Upper lobe of left lung (tissue), 4 donors: ENCODE measurements at regions not wholly inside any gene's neighbourhood (a gene's known extent, or its start where the extent isn't known, plus 50 kb on each side); places are given as distances from the start of the nearest gene placed in this dataset.
A peak's percentile ranks its signal among the peaks of the same experiment; 100 is the strongest.

Source experiments
- EP300 ChIP-seq, 4 donors: sonication (generic); formaldehyde crosslinking; IDR thresholded peaks; one replicate each; pipeline ENCODE4 v1.5.1; 2017; ENCODE audit warnings: antibody characterized with exemption in 4 of 4, control low read depth in 2 of 4
- POLR2A ChIP-seq, 4 donors: fragments of 450-650 bp; IDR thresholded peaks; one replicate each; pipeline ENCODE4 v1.5.1; 2016 to 2017; ENCODE audit warnings: antibody characterized with exemption in 4 of 4, mild to moderate bottlenecking in 2 of 4
- POLR2AphosphoS5 ChIP-seq, 2 donors: sonication (generic); formaldehyde crosslinking; IDR thresholded peaks; one replicate each; pipeline ENCODE4 v1.5.1; 2017; ENCODE audit warnings: antibody characterized with exemption in 2 of 2
- TF ChIP-seq, protein P1 (sequence below), 6 experiments: fragments of 450-650 bp in 4 of 6; fragments of 200-600 bp in 2 of 6; sonication (generic) in 2 of 6; IDR thresholded peaks; one replicate each; pipeline ENCODE4 v1.5.1; 2016 to 2019; ENCODE audit warnings: antibody characterized with exemption in 6 of 6

GRCh38 chr1:25148673-25149300 is 83.5 kb downstream of the SYF2 start:
- TF ChIP-seq POLR2AphosphoS5 (IDR thresholded peaks at IDR 0.05) (no peak), POLR2A (IDR thresholded peaks at IDR 0.05) (no peak), EP300 (IDR thresholded peaks at IDR 0.05) (no peak)
- TF ChIP-seq, protein P1, sequence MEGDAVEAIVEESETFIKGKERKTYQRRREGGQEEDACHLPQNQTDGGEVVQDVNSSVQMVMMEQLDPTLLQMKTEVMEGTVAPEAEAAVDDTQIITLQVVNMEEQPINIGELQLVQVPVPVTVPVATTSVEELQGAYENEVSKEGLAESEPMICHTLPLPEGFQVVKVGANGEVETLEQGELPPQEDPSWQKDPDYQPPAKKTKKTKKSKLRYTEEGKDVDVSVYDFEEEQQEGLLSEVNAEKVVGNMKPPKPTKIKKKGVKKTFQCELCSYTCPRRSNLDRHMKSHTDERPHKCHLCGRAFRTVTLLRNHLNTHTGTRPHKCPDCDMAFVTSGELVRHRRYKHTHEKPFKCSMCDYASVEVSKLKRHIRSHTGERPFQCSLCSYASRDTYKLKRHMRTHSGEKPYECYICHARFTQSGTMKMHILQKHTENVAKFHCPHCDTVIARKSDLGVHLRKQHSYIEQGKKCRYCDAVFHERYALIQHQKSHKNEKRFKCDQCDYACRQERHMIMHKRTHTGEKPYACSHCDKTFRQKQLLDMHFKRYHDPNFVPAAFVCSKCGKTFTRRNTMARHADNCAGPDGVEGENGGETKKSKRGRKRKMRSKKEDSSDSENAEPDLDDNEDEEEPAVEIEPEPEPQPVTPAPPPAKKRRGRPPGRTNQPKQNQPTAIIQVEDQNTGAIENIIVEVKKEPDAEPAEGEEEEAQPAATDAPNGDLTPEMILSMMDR (IDR thresholded peaks at IDR 0.05) = peak in 1 of 6 experiments; percentile 25
